Dedifferentiated amniotic fluid mesenchymal stem cell (primary cell): ENCODE measurements at regions not wholly inside any gene's neighbourhood (a gene's known extent, or its start where the extent isn't known, plus 50 kb on each side); places are given as distances from the start of the nearest gene placed in this dataset.
A peak's percentile ranks its signal among the peaks of the same experiment; 100 is the strongest.

Experiments used
- DNase-seq: peaks from one replicate; pipeline ENCODE4 v3.0.0-alpha.2; 2016; ENCODE audit errors: extremely low spot score

DNA sequence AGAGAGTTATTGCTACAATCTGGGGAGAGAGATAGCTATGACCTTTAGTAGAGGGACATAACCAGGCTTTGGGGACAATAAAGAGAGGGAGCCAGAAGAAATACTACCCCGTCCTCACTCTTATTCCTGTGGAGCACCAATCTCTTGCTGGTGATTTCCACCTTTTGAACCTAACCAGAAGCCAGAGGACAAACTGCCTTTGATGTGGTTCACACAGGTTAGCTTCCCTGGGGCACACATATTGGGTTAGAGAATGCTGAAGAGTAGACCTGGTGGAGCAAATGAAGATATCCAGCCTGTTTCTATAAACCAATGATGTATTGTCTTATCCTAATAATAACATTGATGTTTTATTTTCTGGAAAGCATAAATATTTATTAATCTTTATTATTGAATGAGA, 399.3 kb downstream of the HTR7 start:
- no peak for DNase-seq

- DNase-seq, result no peak
These were observed 396.2 kb downstream of the HTR7 start for GRCh38 chr10:90461437-90462155.

DNA sequence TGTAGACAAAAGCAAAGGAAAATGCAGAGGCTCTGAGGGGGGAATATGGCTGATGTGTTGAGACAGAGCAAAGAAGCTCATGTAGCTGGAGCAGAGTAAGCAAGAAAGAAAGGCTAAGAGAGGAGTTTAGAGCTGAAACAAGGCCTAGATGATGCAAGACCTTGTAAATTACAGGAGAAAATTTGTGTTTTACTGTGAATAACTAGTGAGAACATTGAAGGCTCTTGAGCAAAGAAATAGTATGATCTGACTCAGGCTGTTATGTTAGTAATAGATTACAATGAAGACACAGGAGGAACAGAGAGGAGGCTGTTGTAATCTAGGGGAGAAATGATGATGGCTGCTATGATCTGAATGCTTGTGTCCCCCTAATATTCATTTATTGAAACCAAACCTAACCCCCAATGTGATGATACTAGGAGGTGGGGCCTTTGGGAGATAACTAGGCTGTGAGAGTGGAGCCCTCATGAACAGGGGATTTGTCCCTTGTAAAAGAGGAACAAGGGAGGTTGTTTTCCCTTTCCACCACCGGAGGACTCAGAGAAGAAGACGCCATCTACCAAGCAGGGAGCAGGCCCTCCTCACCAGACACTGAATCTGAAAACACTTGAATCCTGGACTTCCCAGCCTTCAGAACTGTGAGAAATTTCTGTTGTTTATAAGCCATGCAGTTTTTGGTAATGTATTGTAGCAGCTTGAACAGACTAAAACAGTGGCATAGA, 394.9 kb downstream of the HTR7 start:
- peak; percentile 82 for DNase-seq

GRCh38 chr10:90464329-90464728, 393.5 kb downstream of the HTR7 start:
- DNase-seq, result no peak

DNA sequence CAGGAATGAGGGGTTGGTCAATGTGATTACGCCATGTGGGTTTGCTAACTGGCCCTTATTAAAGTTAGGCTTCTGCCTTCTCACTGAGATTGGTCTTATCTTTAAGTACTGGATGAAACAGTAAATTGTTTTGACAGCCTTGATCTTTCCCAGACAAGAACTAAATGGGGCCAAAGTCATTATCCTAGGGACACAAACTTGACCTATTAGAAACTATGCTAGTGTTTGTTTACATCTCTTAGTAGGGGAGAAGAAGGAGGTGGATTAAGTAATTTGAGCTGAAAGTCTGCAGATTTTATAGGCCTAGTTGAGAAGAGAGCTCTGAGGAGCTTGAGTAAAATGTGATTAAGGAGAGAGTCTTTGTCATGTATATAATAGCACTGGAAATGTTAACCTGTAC, 386.9 kb downstream of the HTR7 start:
- DNase-seq, result no peak

DNA sequence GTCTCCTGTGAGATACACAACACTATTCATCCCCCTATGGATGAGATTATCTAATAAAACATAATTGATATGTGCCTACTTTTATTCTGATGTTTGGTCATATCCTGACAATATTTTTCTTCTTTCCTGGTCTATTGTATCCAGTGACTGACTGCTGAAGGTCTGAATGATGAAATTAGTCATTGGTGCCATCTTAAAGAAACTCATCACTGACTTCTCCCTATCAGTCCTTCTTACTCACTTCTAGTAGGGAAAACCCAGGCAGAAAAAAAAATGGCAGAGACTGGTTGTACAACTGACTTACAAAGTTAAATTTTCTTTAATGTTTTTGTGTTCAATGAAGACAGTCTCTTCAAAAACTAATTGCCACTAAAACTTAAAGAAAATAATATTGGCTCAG, 377.4 kb downstream of the HTR7 start:
- DNase-seq, result no peak

GRCh38 chr10:90481326-90481923, 376.4 kb downstream of the HTR7 start:
- DNase-seq, result no peak

DNA sequence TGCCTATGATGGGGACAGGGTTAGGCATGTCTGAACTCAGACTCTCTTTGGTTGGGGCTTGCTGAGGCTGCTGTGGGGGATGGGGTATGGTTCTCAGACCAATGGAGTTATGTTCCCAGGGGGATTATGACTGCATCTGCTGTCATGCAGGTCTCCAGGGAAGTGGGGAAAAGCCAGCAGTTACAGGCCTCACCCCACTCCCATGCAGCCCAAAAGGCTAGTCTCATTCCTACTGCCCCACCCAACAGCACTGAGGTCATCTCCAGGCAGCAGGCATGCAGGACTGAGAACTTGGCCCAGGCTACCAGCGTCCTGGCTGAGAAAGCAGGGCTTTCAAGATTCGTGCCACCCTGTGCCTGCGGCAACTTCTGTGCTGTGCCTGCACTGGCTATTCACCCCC, 373.3 kb downstream of the HTR7 start:
- DNase-seq, result no peak

- DNase-seq, result no peak
These were observed 363.7 kb downstream of the HTR7 start for GRCh38 chr10:90494183-90494582.

- DNase-seq, result no peak
These were observed 353.7 kb downstream of the HTR7 start for GRCh38 chr10:90504172-90504571.

GRCh38 chr10:90526721-90527120, 331.1 kb downstream of the HTR7 start:
- no peak for DNase-seq

GRCh38 chr10:90530521-90530920, 327.3 kb downstream of the HTR7 start:
- no peak for DNase-seq

- DNase-seq, result no peak
These were observed 300.5 kb downstream of the HTR7 start for GRCh38 chr10:90557385-90557784.

DNA sequence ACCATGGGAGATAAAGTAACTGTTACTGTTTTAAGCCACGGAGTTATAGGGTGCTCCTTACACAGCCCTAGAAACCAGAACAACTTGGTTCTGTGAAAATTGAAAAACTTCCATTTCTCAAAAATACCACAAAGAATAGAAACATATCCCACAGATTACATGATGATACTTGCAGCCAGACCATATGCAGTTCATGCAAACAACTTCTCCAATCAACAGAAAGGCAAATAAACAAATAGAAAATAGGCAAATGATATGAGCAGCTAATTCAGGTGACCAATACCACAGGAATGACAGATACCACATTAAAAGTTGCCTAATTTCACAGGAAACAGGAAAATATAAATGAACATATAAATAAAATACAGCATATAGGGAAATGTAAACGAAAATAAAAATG, 297.5 kb downstream of the HTR7 start:
- DNase-seq, result no peak

GRCh38 chr10:90561666-90562065, 296.2 kb downstream of the HTR7 start:
- DNase-seq, result no peak

DNA sequence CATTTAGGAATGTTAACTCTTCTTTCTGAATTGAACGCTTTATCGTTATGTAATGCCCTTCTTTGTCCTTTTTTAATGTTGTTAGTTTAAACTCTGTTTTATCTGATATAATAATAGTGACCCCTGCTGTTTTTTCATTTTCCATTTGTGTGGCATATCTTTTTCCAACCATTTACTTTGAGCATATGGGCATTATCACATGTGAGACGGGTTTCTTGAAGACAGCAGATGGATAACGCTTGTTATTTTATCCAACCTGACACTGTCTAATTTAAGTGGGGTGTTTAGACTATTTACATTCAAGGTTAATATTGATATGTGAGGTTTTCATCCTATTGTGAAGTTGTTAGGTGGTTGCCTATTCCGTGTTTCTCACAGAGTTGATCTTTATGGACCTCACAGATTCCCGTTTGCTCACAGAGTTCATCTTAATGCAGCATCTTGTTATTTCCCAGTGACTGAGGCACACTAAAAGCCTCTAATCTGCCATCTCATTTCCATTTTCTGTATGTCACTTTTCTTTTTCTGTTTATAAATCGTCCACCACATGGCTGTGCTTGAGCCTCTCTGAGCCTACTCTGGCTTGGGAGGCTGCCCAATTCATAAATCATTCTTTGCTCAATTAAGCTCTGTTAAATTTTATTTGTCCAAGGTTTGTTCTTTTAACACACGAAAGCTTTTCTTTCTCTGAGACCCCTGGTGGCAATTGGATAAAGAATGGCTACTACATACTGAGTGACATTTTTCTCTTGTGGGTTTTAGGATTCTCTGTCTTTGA, 286.2 kb downstream of the HTR7 start:
- DNase-seq, result no peak

DNA sequence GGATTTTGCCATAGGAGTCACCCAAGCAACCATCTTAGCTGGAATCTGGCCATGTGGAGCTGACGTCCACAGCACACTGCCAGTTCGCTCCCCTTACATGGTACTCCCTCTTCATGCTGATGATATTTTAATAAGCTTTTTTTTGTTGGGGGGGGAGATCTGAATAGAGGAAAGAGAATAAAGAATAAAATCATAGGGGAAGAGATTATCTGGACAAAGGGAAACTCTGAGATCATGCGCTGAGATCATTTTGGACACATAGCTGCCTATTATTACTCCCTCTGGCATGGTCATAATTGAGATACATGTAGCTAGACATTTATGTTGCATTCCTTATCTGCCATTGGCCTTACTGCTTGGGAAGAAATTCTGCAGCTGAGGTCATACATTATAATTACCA, 282.7 kb downstream of the HTR7 start:
- no peak for DNase-seq

GRCh38 chr10:90577569-90577968, 280.3 kb downstream of the HTR7 start:
- no peak for DNase-seq

- no peak for DNase-seq
These were observed 278.1 kb downstream of the HTR7 start for GRCh38 chr10:90579602-90580242.

DNA sequence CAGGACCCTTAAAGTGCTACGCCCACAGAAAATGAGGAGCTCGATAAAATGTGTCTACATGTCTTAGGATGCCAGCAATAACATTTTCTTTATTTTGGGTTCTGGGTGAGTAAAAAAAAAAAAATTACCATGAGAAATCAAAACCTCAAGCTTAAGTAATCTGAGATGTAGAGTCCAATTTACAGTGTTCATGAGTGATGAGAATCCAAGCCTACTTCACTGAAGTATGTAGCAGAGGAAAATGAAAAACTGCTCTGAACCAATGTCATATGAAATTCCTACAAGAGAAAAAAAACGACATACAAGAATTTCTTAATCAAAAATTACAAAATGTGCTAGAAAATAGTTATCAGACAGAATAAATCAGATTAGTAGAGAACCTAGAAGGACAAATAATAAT, 274.4 kb downstream of the HTR7 start:
- no peak for DNase-seq

DNA sequence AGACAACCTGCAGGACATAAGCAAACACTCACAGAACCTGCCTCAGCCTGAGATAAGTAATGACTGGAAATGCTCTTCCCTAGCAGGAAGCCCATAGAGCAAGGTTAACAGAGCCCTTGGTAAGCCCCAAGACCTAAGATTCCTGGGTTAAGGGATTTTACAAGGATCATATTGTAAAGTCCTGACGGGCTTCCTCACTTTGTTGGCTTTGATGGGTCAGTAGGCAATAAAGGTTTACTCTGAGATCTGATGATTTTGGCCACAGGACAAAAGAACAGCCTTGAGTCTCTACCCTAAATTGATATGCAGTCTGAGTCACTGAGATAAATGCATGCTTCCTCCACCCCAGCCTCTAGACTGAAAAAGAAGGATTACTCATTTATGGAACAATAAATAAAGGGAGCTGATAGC, 270.8 kb downstream of the HTR7 start:
- no peak for DNase-seq

GRCh38 chr10:90587561-90587960, 270.3 kb downstream of the HTR7 start:
- no peak for DNase-seq
